Adrenal gland (tissue), 5 donors: ENCODE measurements at regions not wholly inside any gene's neighbourhood (a gene's known extent, or its start where the extent isn't known, plus 50 kb on each side); places are given as distances from the start of the nearest gene placed in this dataset.

Experiments
- POLR2A ChIP-seq, 2 donors: fragments of 450-650 bp; IDR thresholded peaks; one replicate each; pipeline ENCODE4 v1.6.1; 2017; ENCODE audit warnings: antibody characterized with exemption in 2 of 2, mild to moderate bottlenecking in 2 of 2, moderate library complexity in 1 of 2
- TF ChIP-seq, protein P1 (sequence below), 6 experiments: fragments of 450-650 bp in 4 of 6; fragments of 200-600 bp in 2 of 6; sonication (generic) in 1 of 6; IDR thresholded peaks; 1 replicate in 5 of 6; 2 replicates in 1 of 6; pipeline versions ENCODE4 v1.5.1 to v1.8.0; 2016 to 2021; ENCODE audit warnings: antibody characterized with exemption in 6 of 6, mild to moderate bottlenecking in 2 of 6, moderate library complexity in 1 of 6
- donor health status: DM: no; HTN: no; CAD: no.

DNA sequence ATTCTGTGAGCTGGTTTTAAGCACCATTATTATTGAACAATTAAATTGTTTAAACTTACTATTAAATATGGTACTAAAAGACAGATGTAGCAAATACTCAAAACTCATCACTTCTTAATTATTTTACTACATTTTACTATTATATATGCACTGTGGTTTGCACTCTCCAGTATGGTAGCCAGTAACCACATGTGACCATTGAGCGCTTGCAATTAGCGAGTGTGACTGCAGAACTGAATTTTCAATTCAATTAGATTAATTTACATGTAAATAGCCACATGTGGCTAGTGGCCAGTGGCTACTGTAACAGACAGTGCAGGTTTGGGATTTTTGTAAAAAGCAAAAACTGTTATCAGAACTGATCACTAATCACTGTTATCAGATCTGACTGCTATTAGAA lies 208.2 kb upstream of the SOX21 start:
- TF ChIP-seq, protein P1, sequence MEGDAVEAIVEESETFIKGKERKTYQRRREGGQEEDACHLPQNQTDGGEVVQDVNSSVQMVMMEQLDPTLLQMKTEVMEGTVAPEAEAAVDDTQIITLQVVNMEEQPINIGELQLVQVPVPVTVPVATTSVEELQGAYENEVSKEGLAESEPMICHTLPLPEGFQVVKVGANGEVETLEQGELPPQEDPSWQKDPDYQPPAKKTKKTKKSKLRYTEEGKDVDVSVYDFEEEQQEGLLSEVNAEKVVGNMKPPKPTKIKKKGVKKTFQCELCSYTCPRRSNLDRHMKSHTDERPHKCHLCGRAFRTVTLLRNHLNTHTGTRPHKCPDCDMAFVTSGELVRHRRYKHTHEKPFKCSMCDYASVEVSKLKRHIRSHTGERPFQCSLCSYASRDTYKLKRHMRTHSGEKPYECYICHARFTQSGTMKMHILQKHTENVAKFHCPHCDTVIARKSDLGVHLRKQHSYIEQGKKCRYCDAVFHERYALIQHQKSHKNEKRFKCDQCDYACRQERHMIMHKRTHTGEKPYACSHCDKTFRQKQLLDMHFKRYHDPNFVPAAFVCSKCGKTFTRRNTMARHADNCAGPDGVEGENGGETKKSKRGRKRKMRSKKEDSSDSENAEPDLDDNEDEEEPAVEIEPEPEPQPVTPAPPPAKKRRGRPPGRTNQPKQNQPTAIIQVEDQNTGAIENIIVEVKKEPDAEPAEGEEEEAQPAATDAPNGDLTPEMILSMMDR (IDR thresholded peaks at IDR 0.05) = no peak
- TF ChIP-seq POLR2A (IDR thresholded peaks at IDR 0.05) = no peak
